GM03348 (cell line): ENCODE measurements at regions not wholly inside any gene's neighbourhood (a gene's known extent, or its start where the extent isn't known, plus 50 kb on each side); places are given as distances from the start of the nearest gene placed in this dataset.

Experiments
- DNase-seq: peaks from one replicate; pipeline ENCODE4 v3.0.0; 2012; ENCODE audit warnings: low spot score

DNA sequence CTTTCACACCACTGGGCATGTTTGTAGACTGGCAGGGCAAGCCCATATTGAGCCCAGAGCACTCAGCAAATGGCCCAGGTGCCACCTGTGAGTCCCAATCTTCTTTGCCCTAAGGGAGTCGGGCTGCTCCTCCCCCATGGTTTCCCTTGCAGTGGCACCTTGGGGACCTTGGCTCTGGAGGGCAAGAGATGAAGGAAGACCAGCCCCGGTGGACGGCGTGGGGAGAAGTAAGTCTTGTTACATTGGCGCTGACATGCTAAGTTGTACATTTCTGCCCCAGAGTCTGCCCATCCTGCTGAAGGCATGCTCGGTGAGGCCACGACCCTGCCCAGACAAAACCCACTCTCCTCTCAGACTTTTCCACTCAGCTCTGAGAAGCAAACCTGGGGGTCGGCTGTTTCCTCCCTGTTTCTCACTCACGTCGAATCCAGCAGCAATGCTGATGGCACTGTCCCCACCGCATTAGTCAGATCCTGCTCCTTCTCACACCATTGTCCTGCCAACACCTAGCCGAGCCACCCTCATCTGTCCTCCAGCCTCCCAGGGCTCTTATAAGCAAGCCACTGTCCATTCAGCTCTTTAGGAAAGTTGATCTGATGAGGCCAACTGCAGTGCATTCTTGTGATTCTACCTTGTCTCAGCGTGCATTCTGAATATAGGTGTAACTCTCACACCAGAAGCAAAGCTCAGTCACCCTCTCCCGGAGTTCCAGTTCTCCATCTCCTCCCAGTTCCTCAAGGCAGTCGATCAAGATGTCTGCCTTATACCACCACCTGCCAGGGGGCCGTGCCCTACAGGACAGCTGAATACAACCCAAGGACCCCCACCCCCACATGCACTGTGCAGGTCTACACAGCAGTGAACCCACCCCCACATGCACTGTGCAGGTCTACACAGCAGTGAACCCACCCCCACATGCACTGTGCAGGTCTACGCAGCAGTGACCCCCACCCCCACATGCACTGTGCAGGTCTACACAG lies 827.1 kb downstream of the TBC1D22A start:
- no peak for DNase-seq

GRCh38 chr22:47588578-47588960 lies 826.1 kb downstream of the TBC1D22A start:
- no peak for DNase-seq

GRCh38 chr22:47587861-47588577 lies 825.6 kb downstream of the TBC1D22A start:
- DNase-seq, result no peak

- no peak for DNase-seq
Measured at GRCh38 chr22:47587361-47587760, 824.9 kb downstream of the TBC1D22A start.

DNA sequence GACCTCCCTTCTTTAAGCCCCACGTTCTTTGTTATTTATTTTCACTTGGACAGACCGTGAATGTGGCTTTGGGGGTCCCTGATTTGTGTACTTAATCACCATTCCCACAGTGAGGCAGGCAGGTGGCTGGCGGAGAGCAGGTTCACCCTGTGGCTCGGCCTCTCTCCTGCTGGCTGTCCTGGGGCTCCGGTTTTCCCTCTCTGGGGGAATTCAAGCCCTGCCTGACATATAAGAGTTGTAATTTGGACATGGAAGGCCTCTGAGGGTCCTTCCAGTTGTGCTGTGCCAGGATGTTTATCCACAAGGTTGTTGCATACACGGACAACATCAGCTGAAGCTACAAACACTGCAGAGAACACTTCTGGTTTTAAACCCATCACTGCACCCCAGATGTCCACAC lies 824.5 kb downstream of the TBC1D22A start:
- DNase-seq, result no peak

DNA sequence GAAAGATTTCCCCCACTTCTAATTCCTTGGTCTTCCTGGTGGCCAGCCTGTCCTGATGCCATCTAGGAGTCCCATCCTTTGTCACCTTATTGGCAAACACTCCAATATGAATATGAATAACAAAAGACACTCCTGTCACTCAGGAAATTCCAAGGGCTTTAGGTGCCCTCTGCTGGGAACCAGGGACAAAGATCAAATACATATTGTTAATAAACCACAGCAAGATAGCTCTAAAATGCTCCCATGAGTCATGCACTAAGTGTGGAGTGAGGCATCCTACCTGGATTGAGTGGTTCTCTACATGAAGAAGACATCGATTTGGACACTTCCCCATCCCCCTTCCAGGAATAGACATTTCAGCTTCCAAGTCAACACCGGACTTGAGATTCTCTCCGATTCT lies 823.6 kb downstream of the TBC1D22A start:
- no peak for DNase-seq

- no peak for DNase-seq
Measured at GRCh38 chr22:47583959-47584562, 821.6 kb downstream of the TBC1D22A start.

DNA sequence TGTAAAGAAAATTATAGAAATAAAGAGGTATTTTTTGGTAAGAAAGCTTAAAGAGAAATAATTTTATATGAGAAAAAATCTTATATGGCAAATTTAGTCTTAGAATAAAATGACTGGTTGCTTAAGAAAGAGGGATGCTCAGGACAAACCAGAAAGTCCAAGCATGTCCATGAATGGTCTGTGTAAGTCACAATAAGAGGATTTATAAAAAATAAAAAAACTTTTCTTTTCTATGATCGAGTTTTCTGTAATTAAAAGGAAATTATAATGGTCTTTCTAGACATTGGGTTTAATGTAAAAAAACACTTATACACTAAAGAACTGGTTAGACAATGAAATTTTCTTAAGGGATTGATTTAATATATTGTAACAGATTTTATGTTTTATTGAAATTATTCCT lies 819.6 kb downstream of the TBC1D22A start:
- no peak for DNase-seq

GRCh38 chr22:47580121-47580520 lies 817.7 kb downstream of the TBC1D22A start:
- DNase-seq, result no peak

- DNase-seq, result no peak
Measured at GRCh38 chr22:47576908-47577307, 814.5 kb downstream of the TBC1D22A start.

DNA sequence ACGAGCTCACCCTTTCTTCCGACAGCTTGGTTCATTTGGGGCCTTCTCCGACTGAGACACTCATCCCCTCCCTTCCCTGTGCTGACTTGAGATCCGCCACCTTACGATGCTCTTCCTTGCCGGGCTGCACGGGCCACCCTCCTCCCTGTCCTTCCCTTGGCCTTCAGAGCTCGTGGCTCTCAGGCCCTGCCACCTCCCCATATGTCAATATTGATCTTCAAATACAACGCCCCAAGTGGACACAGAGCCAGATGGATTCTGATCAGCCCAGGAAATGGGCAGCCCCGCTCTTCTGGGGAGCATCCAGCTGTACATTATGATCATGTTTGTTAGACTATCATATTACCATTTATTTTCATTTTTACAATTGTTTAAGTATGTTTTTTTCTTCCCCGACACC lies 812.8 kb downstream of the TBC1D22A start:
- no peak for DNase-seq

GRCh38 chr22:47574556-47574955 lies 812.1 kb downstream of the TBC1D22A start:
- DNase-seq, result no peak

- DNase-seq, result no peak
Measured at GRCh38 chr22:47573141-47573540, 810.7 kb downstream of the TBC1D22A start.

- no peak for DNase-seq
Measured at GRCh38 chr22:47572443-47572842, 810.0 kb downstream of the TBC1D22A start.

DNA sequence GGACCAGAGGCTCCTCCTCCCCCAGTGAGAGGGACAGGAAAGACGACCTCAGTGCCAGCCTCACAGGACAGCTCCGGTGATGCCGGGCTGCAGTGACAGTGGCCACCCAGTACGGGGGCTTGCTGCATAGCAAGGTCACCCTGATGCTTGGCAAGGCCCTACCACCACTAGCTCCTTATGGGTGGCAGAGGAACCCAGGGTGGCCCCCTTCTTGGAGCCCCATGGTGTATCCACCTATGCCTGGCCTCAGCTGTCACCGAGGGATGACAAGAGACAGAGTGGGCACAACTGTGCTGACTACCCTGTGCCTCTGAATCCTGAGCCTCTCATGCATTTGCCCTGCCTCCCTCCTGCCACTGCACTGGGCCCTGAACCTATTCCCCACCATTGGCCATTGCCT lies 809.2 kb downstream of the TBC1D22A start:
- no peak for DNase-seq

GRCh38 chr22:47570851-47571250 lies 808.4 kb downstream of the TBC1D22A start:
- DNase-seq, result no peak

- DNase-seq, result no peak
Measured at GRCh38 chr22:47570300-47570685, 807.8 kb downstream of the TBC1D22A start.

DNA sequence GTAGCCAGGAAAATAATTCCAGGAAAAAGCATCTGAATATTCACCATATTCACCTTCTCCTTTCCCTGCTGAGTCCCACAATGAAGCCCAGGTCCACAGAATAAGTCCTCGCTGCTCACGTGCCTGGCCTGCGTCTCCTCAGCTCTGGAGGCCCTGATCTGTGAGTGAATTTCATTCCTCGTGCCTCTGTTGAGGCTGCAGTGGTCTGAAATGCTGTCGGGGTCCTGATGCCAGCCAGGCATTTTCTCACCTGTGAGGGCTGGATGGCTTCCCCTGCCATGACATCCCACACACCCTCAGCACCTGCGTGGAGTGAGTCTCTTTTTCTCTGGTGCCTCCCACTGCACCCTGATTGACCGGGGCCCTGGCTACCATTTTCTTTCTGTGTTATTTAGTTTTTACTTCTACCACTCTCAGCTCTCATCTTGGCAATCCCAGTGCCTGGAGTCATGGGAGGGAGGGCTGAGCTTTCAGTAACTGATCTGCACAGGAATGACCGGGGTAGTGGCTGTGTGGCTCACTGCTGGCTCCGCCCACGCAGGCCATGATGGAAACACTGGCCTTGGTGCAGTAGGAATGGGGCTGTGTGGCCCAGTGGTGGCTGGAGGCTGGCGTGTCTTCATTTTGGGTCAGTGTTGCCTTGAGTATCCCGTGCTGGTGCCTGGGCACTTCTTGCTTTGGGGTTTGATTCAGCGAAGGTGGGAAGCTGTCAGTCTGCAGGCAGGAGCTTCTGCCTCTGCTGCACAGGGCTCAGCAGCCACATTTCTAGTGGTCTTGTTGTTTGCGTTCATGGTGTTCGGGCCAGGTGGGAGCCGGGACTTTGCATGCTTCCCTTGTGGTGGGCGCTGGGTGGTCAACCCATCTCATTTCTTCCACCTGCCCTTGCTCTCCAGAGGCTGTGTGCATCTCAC lies 807.2 kb downstream of the TBC1D22A start:
- DNase-seq, result no peak

GRCh38 chr22:47568700-47569099 lies 806.2 kb downstream of the TBC1D22A start:
- no peak for DNase-seq

GRCh38 chr22:47567126-47568090 lies 805.0 kb downstream of the TBC1D22A start:
- DNase-seq, result no peak

- DNase-seq, result no peak
Measured at GRCh38 chr22:47566491-47566890, 804.0 kb downstream of the TBC1D22A start.
